KBM-7 (cell line): ENCODE measurements at regions not wholly inside any gene's neighbourhood (a gene's known extent, or its start where the extent isn't known, plus 50 kb on each side); places are given as distances from the start of the nearest gene placed in this dataset.

Source experiments
- DNase-seq: peaks from one replicate; pipeline ENCODE4 v3.0.0-alpha.2; 2015
- in situ Hi-C: fragments of 300-500 bp; cut with MboI; formaldehyde crosslinking; loops from 2 replicates; pipeline ENCODE4 v1.14.3; 2020; ENCODE audit warnings: low sequenced_read_pairs, low pct_unique_long_range_greater_than_20kb, mixed read lengths

DNA sequence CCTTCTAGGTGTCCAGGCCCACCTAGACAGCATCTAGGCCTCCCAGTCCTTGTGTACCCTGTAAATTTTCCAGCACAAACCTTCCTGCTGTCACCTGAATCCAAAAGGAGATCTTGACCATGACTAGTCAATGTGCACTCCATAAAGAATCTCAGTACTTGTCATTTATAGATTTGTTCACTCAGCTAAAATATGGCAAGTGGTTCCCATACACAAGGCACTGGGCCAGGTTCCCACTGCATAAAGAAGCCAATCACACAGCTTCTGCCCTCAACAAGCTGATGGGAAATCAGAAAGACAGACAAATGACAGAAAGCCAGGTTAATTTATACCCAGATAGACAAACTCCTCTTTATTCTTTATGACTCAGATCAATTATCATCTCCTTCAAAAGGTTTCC, 526.8 kb downstream of the CD83 start:
- no peak for DNase-seq
- in situ Hi-C loops: no loop called here

- in situ Hi-C loops: no loop called here
- DNase-seq: no peak
Measured at GRCh38 chr6:14645221-14645620, 527.6 kb downstream of the CD83 start.

GRCh38 chr6:14645841-14646240, 528.3 kb downstream of the CD83 start:
- DNase-seq: no peak
- in situ Hi-C loops: no loop called here

DNA sequence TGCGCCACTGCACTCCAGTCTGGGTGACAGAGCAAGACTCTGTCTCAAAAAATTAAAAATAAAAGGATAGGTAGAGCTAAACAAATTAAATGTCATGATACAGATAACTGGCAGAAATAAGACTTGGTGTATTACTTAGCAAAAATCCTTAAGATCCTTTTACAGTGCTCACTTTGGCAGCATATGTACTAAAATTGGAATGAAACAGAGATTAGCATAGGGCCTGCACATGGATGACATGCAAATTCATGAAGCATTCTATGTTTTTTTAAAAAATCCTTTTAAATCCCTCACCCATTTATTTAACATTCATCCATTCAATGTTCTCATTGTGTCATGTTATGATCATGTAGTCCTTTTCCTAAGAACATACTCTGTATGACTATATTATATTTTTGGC, 528.8 kb downstream of the CD83 start:
- no peak for DNase-seq
- in situ Hi-C loops: no loop called here

- in situ Hi-C loops: no loop called here
- DNase-seq: no peak
Measured at GRCh38 chr6:14647357-14647756, 529.8 kb downstream of the CD83 start.

DNA sequence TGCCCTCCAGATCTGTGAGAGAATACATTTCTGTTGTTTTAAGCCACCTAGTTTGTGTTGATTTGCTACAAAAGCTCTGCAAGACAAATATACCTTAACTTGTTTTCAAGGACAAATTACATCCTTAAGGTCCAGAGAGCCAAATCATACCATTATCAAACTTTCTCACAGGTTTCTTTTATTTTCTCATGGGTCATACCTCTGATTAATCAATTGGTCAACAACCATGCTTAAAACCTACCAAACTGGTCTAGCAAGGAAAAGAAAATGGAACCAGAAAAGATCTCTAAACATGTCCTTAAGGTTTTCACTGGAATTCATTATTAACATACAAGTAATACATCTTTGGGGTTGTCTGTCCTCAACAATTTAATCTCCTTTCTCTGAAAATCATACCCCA, 535.0 kb downstream of the CD83 start:
- in situ Hi-C loops: no loop called here

GRCh38 chr6:14655201-14656061, 537.9 kb downstream of the CD83 start:
- in situ Hi-C loops: no loop called here
- no peak for DNase-seq

More for the DNA sequence above, 535.0 kb downstream of the CD83 start:
- DNase-seq: no peak

DNA sequence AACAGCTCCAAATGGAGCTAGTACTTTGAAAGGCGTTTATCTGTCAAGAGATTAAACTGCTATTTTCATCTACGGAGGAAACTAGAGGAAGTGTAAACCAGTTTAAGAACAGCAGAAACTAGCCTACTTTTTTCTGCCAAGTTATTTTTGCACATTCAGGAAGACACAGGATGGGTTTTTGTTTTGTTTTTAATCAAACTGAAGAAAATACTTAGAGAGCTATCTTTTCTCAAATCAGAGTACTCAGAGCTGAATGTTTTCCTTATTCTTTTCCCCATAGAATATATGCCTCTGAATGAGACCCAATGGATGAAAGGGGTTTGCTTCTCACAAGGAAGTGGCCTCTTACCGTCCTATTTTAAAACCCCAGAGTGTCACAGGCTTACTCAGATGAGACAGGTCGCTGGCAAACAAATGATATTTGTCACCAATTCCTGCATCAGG, 538.5 kb downstream of the CD83 start:
- in situ Hi-C loops: no loop called here
- no peak for DNase-seq

DNA sequence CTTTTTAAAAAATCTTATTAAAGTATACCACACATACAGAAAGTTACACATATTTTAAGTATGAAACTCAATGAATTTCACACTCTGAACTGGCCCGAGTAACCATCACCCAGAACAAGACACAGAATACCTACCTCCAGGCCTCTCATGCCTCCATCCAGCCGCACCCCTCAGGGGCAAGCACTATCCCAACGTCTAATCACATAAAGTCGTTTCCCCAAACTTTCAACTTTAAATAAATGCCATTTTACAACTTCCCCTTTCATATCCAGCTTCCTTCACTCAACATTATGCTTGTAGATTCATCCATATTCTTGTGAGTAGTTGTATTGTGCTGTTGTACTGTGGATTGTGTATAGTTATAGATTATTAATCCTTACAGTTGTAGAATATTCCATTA, 539.1 kb downstream of the CD83 start:
- in situ Hi-C loops: no loop called here
- peak; percentile 72 for DNase-seq

GRCh38 chr6:14658030-14658429, 540.5 kb downstream of the CD83 start:
- in situ Hi-C loops: no loop called here

GRCh38 chr6:14658886-14659561, 541.5 kb downstream of the CD83 start:
- in situ Hi-C loops: no loop called here
- DNase-seq: peak; percentile 88

More at GRCh38 chr6:14658030-14658429, 540.5 kb downstream of the CD83 start:
- DNase-seq: no peak

GRCh38 chr6:14659841-14660240, 542.3 kb downstream of the CD83 start:
- in situ Hi-C loops: no loop called here

GRCh38 chr6:14660806-14661579, 543.4 kb downstream of the CD83 start:
- DNase-seq: peak; percentile 60
- in situ Hi-C loops: no loop called here

More at GRCh38 chr6:14659841-14660240, 542.3 kb downstream of the CD83 start:
- no peak for DNase-seq

DNA sequence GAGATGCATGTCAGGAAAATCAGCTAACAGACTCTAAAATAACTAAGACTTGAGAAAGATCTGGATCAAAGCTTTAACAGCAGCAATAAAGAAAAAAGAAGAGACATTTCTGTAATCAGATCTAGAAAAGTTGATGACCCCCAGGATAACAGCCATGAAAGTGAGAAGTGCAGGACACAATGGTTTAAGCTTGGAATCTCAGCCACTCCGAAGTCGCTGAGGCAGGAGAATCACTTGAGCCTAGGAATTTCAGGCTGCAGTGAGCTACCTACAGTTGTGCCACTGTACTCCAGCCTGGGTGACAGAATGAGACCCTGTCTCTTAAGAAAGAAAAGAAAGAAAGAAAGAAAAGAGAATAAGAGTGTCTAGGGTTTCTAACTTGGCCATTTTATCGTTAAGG, 544.1 kb downstream of the CD83 start:
- no peak for DNase-seq
- in situ Hi-C loops: no loop called here

GRCh38 chr6:14664112-14664601, 546.6 kb downstream of the CD83 start:
- in situ Hi-C loops: no loop called here
- DNase-seq: no peak

GRCh38 chr6:14664621-14665315, 547.2 kb downstream of the CD83 start:
- no peak for DNase-seq
- in situ Hi-C loops: no loop called here

DNA sequence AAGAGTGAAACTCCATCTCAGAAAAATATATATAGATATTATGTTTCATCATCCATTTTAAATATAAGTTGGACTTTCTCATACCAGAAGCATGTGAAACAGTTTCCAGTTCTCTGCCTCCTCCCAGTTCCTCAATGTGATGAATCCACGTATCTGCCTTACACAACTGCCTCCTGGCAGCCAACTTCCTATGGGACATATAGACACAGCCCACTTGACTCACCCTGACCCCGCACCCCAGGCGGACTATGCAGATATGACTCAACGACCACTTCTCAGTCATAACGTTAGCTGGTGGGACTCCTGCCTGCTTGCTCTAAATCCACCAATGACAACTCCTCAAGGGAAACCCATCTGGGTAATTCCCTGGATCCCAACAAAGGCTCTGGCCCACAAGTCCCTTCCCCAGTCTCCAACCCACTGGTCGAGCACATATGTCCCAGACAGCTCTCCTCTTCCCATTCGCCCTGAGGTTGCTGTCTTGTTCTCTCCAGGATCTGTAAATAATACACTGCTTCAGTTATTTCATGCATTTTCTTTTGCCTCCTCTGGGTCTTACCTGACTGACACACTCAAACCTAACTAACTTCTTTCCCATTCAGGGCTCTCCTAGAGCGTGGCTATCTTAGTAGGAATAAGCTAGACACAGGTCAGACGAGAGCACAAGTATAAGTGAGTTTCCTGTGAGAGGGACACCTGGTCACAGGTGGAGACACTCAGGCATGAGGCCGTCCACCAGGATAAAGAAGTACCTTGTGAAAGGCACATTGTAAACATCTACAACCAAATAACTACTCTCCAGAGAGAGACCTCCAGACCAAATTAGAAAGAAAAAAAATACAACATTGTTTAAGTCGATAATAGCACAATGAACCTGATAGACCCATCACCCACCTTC, 548.5 kb downstream of the CD83 start:
- DNase-seq: no peak
- in situ Hi-C loops: no loop called here

DNA sequence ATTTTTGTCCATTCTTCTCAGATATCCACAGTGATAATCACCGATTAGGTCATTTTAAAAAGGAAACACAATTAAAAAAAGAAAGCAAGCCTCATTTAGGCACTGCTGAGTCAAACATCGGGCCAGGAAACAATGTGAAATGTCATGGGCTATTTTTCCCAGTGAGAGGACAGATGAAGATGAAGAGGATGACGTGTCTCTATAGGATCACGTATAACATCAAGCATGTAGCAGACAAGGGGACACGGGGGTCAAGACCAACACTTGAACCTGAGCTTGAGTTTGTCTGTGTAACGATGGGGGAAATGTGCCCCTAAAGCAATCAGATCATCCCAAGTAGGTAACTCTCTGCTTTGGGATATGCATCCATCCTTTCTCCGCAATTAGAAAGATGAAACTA, 553.2 kb downstream of the CD83 start:
- DNase-seq: no peak
- in situ Hi-C loops: no loop called here
